Muscle of back (tissue), 3 donors: ENCODE measurements at regions not wholly inside any gene's neighbourhood (a gene's known extent, or its start where the extent isn't known, plus 50 kb on each side); places are given as distances from the start of the nearest gene placed in this dataset.

Experiments used
- DNase-seq, 3 donors: peaks; one replicate each; pipeline versions ENCODE4 v3.0.0 to v3.0.0-alpha.2; 2013

DNA sequence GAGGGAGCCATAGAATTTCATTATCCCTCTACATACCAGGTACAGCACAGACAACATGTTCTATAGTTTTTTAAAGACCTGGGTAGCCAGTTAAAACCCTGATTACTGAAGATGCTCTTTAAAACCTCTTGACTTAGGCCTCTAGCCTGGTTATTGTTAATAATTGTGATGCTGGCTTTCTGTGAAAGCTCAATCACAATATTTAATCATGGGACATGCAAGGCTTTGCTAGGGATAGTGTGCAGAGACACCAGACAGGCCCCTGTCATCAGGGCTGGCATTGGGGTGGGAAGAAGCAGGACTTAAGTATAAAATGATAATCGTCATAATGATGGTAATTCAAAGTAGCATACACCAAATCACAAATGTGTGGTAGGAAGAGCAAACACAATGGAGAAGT lies 274.4 kb downstream of the PTBP2 start:
- DNase-seq, result no peak

DNA sequence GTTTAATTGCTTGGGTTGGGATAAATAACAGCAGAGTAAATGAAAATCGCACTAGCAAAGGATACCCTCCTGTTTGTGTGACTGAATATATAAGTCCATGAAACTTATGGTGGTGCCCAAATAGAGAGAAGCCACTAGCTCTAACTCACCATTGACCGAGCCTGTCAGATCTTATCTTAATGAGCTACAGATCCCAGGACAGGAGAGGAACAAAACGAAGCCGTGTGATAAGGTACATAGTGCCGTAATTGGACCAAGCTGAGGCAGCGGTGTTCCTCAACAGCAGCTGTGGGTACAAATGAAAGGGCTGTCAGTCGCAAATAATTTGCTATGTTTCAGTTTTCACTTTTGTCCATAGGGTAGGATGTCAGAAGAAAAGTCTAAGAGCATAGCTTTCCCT lies 276.1 kb downstream of the PTBP2 start:
- no peak for DNase-seq

GRCh38 chr1:96998466-96998865 lies 276.9 kb downstream of the PTBP2 start:
- no peak for DNase-seq

DNA sequence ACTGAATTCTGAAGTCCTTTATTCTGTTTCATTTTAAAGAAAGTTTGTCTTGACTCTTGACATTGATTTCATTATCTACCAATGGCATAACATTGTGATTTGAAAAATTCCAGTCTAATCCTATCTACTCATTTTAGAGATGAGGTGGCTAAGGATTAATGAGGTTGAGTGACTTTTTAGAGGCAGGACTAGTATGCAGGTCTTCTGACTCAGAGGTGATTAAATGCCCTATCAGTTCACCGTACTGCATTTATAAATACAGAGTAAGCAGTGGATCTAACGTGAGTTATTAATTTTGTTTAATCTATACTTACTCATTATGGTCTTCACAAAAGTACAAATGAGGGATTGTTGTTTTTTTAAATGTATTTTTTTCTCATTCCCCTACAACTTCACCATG lies 277.6 kb downstream of the PTBP2 start:
- no peak for DNase-seq

- DNase-seq, result no peak
These were observed 282.5 kb downstream of the PTBP2 start for GRCh38 chr1:97004054-97004453.

DNA sequence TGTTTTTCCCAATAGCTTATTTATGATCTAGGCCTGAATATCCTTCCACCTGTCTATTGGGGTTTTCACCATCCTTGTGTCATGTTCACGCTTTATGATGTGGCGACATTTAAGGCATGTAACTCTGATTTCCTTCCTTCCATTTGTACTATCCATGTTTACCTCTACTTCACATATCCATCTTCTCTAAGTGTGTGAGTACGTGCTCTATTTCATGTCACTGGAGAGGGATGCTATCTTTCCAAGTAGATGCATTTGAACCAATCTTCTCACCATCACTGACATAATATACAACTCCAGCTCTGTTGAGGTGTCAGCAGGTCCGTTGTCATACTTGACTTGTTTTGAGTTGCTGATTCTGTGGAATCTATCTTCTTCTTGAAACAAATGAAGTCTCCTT lies 283.2 kb downstream of the PTBP2 start:
- DNase-seq, result no peak

- peak in 1 of 3 donors; percentile 80 for DNase-seq
These were observed 284.6 kb downstream of the PTBP2 start for GRCh38 chr1:97006044-97006661.

DNA sequence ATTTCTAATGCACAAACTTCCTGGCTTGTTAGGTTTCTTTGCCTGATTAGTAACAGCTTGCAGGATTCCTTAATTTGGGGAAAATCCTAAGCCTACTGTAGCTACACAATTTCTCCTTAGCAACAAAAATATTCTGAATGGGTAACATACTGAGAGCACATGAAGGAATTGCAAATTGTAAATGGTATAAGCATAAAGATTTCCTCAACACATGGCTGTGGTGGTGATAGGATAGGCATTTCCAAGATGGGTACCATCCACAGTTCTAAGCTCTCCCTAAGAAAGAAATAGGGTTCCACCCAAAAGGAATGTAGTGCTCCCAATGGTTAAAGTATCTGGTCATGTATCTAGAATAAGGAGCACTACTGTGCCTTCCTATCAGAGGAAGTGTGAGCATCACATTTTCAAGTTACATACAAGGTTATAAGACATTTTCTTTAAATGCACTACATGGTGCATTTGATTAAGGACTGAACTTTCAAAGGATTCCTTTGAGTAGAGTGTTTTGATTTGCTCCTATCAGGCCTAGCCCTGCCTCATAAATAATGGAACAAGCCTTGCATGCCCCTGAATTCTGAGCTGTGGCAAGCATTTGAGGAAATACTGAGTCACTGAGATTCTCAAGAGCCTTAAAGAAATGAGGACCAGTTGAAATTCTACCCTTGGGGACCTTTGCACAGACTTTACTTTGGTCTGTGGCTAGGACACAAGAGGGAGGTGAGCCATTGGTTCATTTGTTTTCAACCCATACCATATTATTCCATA lies 286.4 kb downstream of the PTBP2 start:
- DNase-seq, result no peak

DNA sequence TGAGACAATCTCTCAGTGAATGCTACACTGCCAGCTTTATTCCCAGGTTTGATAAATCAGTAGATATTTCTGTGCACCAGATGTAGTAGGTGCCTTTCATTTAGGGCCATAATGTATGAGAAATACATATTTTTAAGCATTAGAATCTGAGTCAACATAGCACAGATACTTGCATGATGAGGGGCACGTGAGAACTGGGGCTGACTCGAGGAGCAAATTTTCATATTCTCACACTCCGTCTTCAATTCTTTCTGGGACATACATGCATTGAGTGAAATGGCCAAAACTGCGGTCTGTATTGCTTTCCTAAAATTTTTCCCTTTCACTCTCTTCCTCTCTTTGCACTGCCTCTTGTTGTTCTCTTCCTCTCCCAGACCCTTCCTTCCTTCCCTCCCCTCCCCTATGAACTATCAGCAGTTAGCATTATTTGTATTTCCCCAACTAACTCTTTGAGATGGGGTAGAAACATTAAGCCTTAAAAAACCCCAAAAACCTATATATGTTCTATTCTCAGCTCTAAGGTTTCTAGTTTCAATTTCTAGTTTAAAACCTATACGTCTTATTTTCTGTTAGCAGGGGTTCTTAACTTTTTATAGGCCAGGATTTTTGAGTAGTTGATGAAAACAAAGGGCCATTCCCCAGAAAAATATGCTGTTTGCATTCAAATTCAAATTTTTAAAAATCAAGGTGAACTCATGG lies 289.1 kb downstream of the PTBP2 start:
- no peak for DNase-seq

DNA sequence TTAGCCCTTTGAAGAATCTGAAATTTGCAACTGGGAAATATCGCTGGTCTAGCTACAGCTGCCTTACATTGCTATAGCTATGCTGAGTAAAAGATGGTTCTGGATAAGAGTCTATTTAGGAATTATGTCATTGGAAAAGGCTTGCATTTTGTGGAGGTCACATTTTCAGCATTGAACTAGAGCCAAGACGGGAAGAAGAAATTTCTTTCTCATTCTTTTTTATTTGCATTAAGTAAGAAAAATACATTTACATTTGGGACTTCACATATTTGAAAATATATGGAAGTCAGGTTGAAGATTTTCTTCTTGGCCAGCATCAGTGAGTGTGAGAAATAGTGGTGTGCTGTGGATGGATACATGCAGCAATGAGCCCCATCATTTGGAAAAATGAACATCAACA lies 291.6 kb downstream of the PTBP2 start:
- DNase-seq, result peak; percentile 31 to 79 (median 36)

- DNase-seq, result peak; percentile 22 to 73 (median 64)
These were observed 292.4 kb downstream of the PTBP2 start for GRCh38 chr1:97013941-97014340.

DNA sequence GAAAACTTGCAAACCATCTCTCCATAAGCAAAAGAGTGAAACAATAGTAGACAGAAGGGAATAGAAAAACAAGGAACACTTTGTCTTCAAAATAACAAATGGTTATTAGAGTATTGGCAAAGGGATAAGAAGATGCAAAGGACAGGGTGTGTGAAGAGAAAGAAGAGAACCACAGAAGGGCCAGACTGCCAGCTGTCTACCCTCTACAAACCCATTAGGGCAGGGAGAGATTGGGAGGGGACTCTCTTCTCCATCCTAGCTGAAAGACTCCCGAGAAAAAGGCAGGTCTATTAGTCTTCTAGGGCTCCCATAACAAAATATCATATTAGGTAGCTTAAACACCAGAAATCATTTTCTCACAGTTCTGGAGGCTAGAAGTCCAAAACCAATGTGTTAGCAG lies 292.8 kb downstream of the PTBP2 start:
- DNase-seq, result no peak

DNA sequence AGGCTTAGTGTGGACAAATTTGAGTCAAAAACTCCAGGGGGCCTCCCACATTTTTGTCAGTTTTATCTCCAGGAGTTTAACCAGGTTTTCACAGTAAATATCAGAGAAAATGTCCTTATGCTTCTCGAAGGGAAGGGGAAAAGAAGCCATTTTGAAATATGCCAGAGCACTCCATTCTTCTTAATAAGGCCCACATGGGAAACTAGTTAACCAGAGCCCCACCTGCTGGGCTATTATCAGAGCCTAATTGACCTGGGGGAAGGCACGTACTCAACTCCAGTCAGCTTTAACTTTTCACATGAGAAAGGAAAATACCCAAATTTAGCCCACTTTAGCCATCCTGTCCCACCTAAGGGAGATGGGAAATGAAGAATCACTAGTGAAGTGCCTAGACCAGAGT lies 296.3 kb downstream of the PTBP2 start:
- no peak for DNase-seq
